Ovary (tissue), 7 donors: ENCODE measurements at regions not wholly inside any gene's neighbourhood (a gene's known extent, or its start where the extent isn't known, plus 50 kb on each side); places are given as distances from the start of the nearest gene placed in this dataset.

Experiments
- DNase-seq, 5 donors: peaks; one replicate each; pipeline ENCODE4 v3.0.0-alpha.2; 2019 to 2020
- H3K27ac ChIP-seq, 2 donors: fragments of 200-600 bp; one replicate each; pipeline versions ENCODE4 v1.5.1 to v1.8.0; 2019 to 2022
- H3K27me3 ChIP-seq: fragments of 200-600 bp; one replicate; pipeline ENCODE4 v1.8.0; 2022
- H3K36me3 ChIP-seq: fragments of 200-600 bp; sonication (generic); one replicate; pipeline ENCODE4 v1.5.1; 2019
- H3K4me1 ChIP-seq: one replicate; pipeline ENCODE4 v1.8.1; 2013; ENCODE audit warnings: mild to moderate bottlenecking, moderate library complexity; ENCODE audit not compliant: insufficient read depth
- H3K4me3 ChIP-seq: fragments of 200-600 bp; sonication (generic); one replicate; pipeline ENCODE4 v1.5.1; 2017
- H3K9me3 ChIP-seq, 2 donors: fragments of 200-600 bp in 1 of 2; sonication (generic) in 1 of 2; one replicate each; pipeline versions ENCODE4 v1.5.1 to v1.8.1; 2013 to 2019; ENCODE audit warnings: mild to moderate bottlenecking in 1 of 2, moderate library complexity in 1 of 2
- EP300 ChIP-seq: sonication (generic); formaldehyde crosslinking; IDR thresholded peaks from one replicate; pipeline ENCODE4 v1.6.1; 2017; ENCODE audit warnings: antibody characterized with exemption
- POLR2A ChIP-seq: fragments of 450-650 bp; IDR thresholded peaks from one replicate; pipeline ENCODE4 v1.6.1; 2017; ENCODE audit warnings: antibody characterized with exemption, mild to moderate bottlenecking, moderate library complexity
- WGBS, 3 donors: extraction: QIAGEN DNeasy Blood & Tissue Kit in 1 of 3; methylation state at CpG; one replicate each; pipeline versions ENCODE4 v1.1.5 to v1.1.7; 2013 to 2017; 5-methylcytosine and 5-hydroxymethylcytosine counted together
- intact Hi-C, 4 donors: fragments of 100-400 bp; cut with DNase I; formaldehyde crosslinking; loops; one replicate each; pipeline versions ENCODE4 v1.11.0 to v1.15.1; 2022 to 2023
- TF ChIP-seq, protein P1 (sequence below), 3 donors: fragments of 450-650 bp in 2 of 3; fragments of 200-600 bp in 1 of 3; IDR thresholded peaks; one replicate each; pipeline versions ENCODE4 v1.5.1 to v1.8.0; 2016 to 2022; ENCODE audit warnings: antibody characterized with exemption in 3 of 3, mild to moderate bottlenecking in 1 of 3
- donor health status: DM: no; HTN: no; CAD: no; lungs with moderate emphysema.
- donor health status: DM: no; HTN: no; CAD: no.
- donor health status: Bipolar disorder and iron deficiency.
- donor health status: DM: no; HTN: no; CAD: no.
- donor health status: DM: yes; HTN: yes; CAD: no.

DNA sequence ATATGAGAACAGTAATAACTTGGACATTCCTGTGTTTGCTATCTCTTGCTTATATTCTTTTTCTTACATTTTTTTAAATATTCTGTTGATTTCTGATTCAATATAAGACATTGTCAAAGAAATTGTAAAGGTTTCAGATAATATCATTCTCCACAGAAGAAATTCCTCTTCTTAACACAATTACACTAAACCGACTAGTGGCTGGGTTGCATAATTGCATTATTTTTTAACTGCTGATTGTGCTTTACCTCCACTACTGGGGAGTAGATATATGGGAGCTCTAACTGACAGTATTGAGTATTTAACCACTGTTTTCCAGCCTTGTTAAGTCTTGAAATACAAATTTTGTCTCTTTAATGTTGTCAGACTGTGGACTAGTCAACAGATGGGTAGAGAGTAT is 723.8 kb upstream of the EDIL3 start:
- no peaks in the 10 kb centered on the region for H3K27me3 ChIP-seq
- H3K36me3 ChIP-seq: no peaks in the 10 kb centered on the region
- TF ChIP-seq POLR2A: no peak
- TF ChIP-seq EP300: no peak
- TF ChIP-seq, protein P1, sequence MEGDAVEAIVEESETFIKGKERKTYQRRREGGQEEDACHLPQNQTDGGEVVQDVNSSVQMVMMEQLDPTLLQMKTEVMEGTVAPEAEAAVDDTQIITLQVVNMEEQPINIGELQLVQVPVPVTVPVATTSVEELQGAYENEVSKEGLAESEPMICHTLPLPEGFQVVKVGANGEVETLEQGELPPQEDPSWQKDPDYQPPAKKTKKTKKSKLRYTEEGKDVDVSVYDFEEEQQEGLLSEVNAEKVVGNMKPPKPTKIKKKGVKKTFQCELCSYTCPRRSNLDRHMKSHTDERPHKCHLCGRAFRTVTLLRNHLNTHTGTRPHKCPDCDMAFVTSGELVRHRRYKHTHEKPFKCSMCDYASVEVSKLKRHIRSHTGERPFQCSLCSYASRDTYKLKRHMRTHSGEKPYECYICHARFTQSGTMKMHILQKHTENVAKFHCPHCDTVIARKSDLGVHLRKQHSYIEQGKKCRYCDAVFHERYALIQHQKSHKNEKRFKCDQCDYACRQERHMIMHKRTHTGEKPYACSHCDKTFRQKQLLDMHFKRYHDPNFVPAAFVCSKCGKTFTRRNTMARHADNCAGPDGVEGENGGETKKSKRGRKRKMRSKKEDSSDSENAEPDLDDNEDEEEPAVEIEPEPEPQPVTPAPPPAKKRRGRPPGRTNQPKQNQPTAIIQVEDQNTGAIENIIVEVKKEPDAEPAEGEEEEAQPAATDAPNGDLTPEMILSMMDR (IDR thresholded peaks at IDR 0.05): no peak
- DNase-seq: no peak
- WGBS, 3 donors: 42 to 58% (median 54%) methylated on average over 1 of the region's 1 CpG
- H3K27ac ChIP-seq: no peak overlapping the region
- intact Hi-C loops: no loop called here
- H3K9me3 ChIP-seq: no peaks in the 10 kb centered on the region
- H3K4me1 ChIP-seq: no peaks in the 10 kb centered on the region
- H3K4me3 ChIP-seq: no peak overlapping the region

DNA sequence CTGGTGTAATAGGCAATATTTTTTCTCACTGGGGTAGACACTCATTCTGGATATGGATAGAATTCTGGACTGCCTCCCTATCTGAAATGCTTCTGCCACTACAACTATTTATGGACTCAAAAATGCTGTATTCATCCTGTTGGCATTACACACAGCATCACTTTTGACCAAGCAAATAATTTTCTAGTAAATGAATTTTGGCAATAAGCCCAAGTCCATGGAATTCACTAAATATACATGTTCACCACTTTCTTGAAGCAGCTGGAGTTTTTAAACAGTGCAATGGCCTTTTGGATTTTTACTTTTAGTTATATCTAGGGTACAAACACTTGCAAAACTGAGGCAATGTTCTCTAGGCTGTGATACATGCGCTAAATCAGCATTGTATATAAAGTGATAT is 724.9 kb upstream of the EDIL3 start:
- H3K36me3 ChIP-seq: no peaks in the 10 kb centered on the region
- intact Hi-C loops: no loop called here
- H3K4me1 ChIP-seq: no peaks in the 10 kb centered on the region
- no peak for DNase-seq
- TF ChIP-seq, protein P1 (IDR thresholded peaks at IDR 0.05): no peak
- TF ChIP-seq EP300 (no peak), POLR2A (no peak)
- no peak overlapping the region for H3K27ac ChIP-seq
- WGBS, 3 donors: 94 to 98% (median 98%) methylated on average over 1 of the region's 1 CpG
- H3K9me3 ChIP-seq: no peaks in the 10 kb centered on the region
- H3K4me3 ChIP-seq: no peak overlapping the region
- H3K27me3 ChIP-seq: no peaks in the 10 kb centered on the region

DNA sequence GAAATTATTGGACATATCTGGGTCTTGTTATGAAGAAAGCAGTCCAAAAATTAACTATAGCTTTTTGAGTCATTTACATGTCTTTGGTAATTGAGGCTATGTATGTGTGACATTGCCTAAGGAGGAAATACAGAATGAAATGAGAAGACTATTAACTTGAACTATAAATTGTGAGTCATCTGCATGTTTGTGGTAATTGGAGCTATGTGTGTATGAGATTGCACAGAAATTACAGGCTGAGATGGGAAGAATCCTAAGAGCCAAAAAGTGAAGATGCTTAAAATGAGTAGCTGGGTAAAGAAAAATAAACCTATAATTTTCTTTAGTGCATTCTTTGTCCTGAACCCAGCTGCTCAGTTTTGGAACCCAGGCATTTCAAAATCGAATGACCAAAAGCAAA is 747.6 kb upstream of the EDIL3 start:
- no peaks in the 10 kb centered on the region for H3K36me3 ChIP-seq
- 48 to 63% (median 58%) methylated on average over 1 of the region's 1 CpG for WGBS, 3 donors
- no peak for DNase-seq
- H3K4me3 ChIP-seq: no peak overlapping the region
- H3K27ac ChIP-seq: no peak overlapping the region
- intact Hi-C loops: no loop called here
- no peaks in the 10 kb centered on the region for H3K4me1 ChIP-seq
- H3K27me3 ChIP-seq: no peaks in the 10 kb centered on the region
- no peaks in the 10 kb centered on the region for H3K9me3 ChIP-seq
- TF ChIP-seq POLR2A (no peak), EP300 (no peak)
- TF ChIP-seq, protein P1 (IDR thresholded peaks at IDR 0.05): no peak

DNA sequence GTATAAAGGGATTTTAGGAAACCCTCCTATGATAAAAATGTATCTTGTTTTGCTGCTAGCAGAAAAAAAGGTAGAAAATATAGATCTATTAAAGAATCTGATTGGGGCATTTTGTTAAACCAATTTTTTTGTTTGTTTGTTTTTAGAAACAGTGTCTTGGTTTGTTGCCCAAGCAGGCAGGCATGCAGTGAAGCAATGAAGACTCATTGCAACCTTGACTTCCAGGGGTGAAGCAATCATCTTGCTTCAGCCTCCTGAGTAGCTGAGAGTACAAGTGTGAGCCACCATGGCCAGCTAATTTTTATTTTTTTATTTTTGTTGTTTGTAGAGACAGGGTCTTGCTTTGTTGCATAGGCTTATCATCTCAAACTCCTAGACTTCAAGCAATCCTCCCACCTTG is 755.8 kb upstream of the EDIL3 start:
- Histone ChIP-seq H3K4me3 (no peak overlapping the region), H3K36me3 (no peaks in the 10 kb centered on the region), H3K27ac (no peak overlapping the region), H3K4me1 (no peaks in the 10 kb centered on the region), H3K27me3 (no peaks in the 10 kb centered on the region), H3K9me3 (no peaks in the 10 kb centered on the region)
- no peak for DNase-seq
- TF ChIP-seq EP300 (no peak), POLR2A (no peak)
- TF ChIP-seq, protein P1 (IDR thresholded peaks at IDR 0.05): no peak
- intact Hi-C loops: no loop called here

DNA sequence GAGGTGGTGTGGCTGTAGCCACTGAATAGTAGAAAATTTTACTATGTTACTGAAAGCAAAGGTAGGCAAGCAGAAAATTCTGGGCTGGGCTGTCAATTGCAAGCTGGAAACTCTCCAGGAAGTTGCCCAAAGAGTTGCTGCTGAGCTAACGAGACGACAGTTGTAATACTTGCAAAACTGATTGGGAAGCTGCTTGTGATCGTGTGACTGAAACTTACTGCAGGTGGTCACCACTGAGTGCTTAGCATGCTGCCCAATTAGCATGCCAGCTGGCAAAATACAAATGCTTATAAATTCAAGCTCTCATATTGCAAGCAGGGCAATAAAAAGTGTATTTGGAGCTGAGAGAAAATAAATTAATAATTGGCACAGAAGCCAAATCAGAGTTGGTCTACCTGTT is 758.5 kb upstream of the EDIL3 start:
- no peaks in the 10 kb centered on the region for H3K27me3 ChIP-seq
- no peak overlapping the region for H3K27ac ChIP-seq
- 46 to 58% (median 50%) methylated on average over 3 of the region's 3 CpGs for WGBS, 3 donors
- H3K9me3 ChIP-seq: no peaks in the 10 kb centered on the region
- TF ChIP-seq EP300 (no peak), POLR2A (no peak)
- TF ChIP-seq, protein P1 (IDR thresholded peaks at IDR 0.05): no peak
- H3K4me1 ChIP-seq: no peaks in the 10 kb centered on the region
- intact Hi-C loops: no loop called here
- no peaks in the 10 kb centered on the region for H3K36me3 ChIP-seq
- H3K4me3 ChIP-seq: no peak overlapping the region
- DNase-seq: no peak
